ENCODE measurements at regions not wholly inside any gene's neighbourhood (a gene's known extent, or its start where the extent isn't known, plus 50 kb on each side); places are given as distances from the start of the nearest gene placed in this dataset.

GRCh38 chr1:101098327-101098726 lies 72.7 kb upstream of the DPH5 start:
- TF ChIP-seq EZH2phosphoT487 (IDR thresholded peaks at IDR 0.05; ENCODE audit: insufficient read depth, low read depth) (no peak), EZH2 (IDR thresholded peaks at IDR 0.05; ENCODE audit: insufficient read depth, poor library complexity, severe bottlenecking) (no peak)

Measured in GM23248 (cell line).